Thoracic aorta (tissue), 2 donors: ENCODE measurements at regions not wholly inside any gene's neighbourhood (a gene's known extent, or its start where the extent isn't known, plus 50 kb on each side); places are given as distances from the start of the nearest gene placed in this dataset.
"Not testable (repeated sequence)": the region's sequence is repeated elsewhere in the genome, so short reads cannot be mapped to it uniquely, and the experiment has no call there.

Experiments used
- ATAC-seq: fragments of 150-250 bp; one replicate; pipeline ENCODE4 v1.8.0; 2017; ENCODE audit warnings: low read depth; ENCODE audit not compliant: insufficient number of reproducible peaks, low FRiP score
- DNase-seq: peaks from one replicate; pipeline ENCODE4 v3.0.0-alpha.2; 2020; ENCODE audit warnings: low spot score
- H3K27ac ChIP-seq, 2 donors: fragments of 200-600 bp; sonication (generic); 1 replicate in 1 of 2; 2 replicates in 1 of 2; pipeline ENCODE4 v1.5.1; 2016; ENCODE audit warnings: mild to moderate bottlenecking in 2 of 2, moderate library complexity in 2 of 2
- H3K27me3 ChIP-seq: fragments of 200-600 bp; sonication (generic); replicated peaks from 2 replicates; pipeline ENCODE4 v1.6.0; 2016; ENCODE audit warnings: mild to moderate bottlenecking; ENCODE audit not compliant: insufficient read depth
- H3K36me3 ChIP-seq: fragments of 200-600 bp; sonication (generic); one replicate; pipeline ENCODE4 v1.5.1; 2016
- H3K4me1 ChIP-seq, 2 donors: fragments of 200-600 bp; sonication (generic); 1 replicate in 1 of 2; 2 replicates in 1 of 2; pipeline versions ENCODE4 v1.5.1 to v1.6.0; 2016; ENCODE audit warnings: low read depth in 2 of 2, mild to moderate bottlenecking in 1 of 2; ENCODE audit not compliant: control insufficient read depth in 1 of 2
- H3K4me3 ChIP-seq: fragments of 200-600 bp; sonication (generic); 2 replicates; pipeline ENCODE4 v1.5.1; 2016; ENCODE audit warnings: mild to moderate bottlenecking
- H3K9me3 ChIP-seq: fragments of 200-600 bp; sonication (generic); 2 replicates; pipeline ENCODE4 v1.5.1; 2016
- TF ChIP-seq, protein P1 (sequence below): fragments of 200-600 bp; sonication (generic); IDR thresholded peaks from one replicate; pipeline ENCODE4 v1.5.1; 2019; ENCODE audit warnings: antibody characterized with exemption

DNA sequence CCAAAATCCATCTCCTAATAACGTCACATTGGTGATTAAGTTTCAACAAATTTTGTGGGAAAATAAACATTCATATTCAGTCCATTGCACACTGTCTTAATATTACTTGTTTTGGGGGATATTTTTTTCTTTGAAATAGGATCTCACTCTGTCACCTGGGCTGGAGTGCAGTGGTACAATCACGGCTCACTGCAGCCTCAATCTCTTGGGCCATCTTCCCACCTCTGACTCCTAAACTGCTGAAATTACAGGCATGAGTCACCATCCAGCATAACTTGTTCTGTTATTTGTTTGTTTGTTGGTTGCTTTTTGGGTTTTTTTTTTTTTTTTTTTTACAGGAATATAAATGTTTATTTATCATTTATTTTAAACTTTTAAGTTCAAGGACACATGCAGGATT, 556.1 kb upstream of the SLITRK6 start:
- no peak overlapping the region for H3K27ac ChIP-seq
- H3K9me3 ChIP-seq = no peaks in the 10 kb centered on the region
- ATAC-seq = no peak
- H3K27me3 ChIP-seq = no peaks in the 10 kb centered on the region
- no peaks in the 10 kb centered on the region for H3K36me3 ChIP-seq
- TF ChIP-seq, protein P1, sequence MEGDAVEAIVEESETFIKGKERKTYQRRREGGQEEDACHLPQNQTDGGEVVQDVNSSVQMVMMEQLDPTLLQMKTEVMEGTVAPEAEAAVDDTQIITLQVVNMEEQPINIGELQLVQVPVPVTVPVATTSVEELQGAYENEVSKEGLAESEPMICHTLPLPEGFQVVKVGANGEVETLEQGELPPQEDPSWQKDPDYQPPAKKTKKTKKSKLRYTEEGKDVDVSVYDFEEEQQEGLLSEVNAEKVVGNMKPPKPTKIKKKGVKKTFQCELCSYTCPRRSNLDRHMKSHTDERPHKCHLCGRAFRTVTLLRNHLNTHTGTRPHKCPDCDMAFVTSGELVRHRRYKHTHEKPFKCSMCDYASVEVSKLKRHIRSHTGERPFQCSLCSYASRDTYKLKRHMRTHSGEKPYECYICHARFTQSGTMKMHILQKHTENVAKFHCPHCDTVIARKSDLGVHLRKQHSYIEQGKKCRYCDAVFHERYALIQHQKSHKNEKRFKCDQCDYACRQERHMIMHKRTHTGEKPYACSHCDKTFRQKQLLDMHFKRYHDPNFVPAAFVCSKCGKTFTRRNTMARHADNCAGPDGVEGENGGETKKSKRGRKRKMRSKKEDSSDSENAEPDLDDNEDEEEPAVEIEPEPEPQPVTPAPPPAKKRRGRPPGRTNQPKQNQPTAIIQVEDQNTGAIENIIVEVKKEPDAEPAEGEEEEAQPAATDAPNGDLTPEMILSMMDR = no peak
- DNase-seq = no peak
- H3K4me1 ChIP-seq = no peaks in the 10 kb centered on the region
- no peak overlapping the region for H3K4me3 ChIP-seq

DNA sequence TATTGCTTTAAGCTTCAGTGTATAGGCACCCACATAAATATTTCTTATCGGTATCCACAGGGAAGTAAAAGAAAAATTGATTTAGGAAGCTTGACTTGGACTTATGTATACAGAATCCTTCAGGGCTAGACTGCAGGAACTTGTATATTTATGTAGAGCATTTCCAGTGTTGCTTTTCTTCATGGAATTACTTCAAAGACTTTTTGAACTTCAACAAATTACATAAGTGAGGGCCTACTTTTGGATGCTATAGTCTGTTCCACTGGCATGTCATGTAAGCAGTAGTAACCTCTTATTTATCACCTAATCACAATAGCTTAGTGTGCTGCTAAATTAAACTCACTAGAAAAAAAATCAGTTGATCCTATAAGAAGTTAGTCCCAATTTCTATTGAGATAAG, 557.9 kb upstream of the SLITRK6 start:
- Histone ChIP-seq H3K4me1 (no peaks in the 10 kb centered on the region), H3K4me3 (no peak overlapping the region), H3K36me3 (no peaks in the 10 kb centered on the region), H3K9me3 (no peaks in the 10 kb centered on the region), H3K27ac (no peak overlapping the region), H3K27me3 (no peaks in the 10 kb centered on the region)
- TF ChIP-seq, protein P1 = no peak
- ATAC-seq = no peak
- DNase-seq = no peak

DNA sequence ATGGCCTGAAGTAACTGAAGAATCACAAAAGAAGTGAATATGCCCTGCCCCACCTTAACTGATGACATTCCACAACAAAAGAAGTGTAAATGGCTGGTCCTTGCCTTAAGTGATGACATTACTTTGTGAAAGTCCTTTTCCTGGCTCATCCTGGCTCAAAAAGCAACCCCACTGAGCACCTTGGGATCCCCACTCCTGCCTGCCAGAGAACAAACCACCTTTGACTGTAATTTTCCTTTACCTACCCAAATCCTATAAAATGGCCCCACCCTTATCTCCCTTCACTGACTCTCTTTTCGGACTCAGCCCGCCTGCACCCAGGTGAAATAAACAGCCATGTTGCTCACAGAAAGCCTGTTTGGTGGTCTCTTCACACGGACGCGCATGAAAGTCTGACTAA, 564.5 kb upstream of the SLITRK6 start:
- not testable (repeated sequence) for H3K27me3 ChIP-seq, H3K9me3 ChIP-seq, H3K4me3 ChIP-seq, DNase-seq, H3K27ac ChIP-seq, ATAC-seq, H3K36me3 ChIP-seq, H3K4me1 ChIP-seq

DNA sequence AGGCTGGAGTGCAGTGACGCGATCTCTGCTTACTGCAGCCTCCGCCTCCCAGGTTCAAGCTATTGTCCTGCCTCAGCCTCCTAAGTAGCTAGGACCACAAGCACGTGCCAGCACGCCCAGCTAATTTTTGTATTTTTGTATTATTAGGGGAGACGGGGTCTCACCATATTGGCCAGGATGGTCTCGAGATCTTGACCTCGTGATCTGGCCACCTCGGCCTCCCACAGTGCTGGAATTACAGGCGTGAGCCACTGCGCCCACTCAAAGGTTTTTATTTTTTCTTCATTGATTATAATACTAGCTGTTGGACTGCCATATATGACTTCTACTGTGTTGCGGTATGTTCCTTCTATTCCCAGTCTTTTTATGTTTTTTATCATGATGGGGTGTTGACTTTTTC, 569.7 kb upstream of the SLITRK6 start:
- Histone ChIP-seq H3K27ac (no peak overlapping the region), H3K4me3 (no peak overlapping the region), H3K4me1 (no peaks in the 10 kb centered on the region), H3K36me3 (no peaks in the 10 kb centered on the region), H3K9me3 (no peaks in the 10 kb centered on the region), H3K27me3 (no peaks in the 10 kb centered on the region)
- ATAC-seq (no peak), DNase-seq (no peak)
- TF ChIP-seq, protein P1 = no peak

DNA sequence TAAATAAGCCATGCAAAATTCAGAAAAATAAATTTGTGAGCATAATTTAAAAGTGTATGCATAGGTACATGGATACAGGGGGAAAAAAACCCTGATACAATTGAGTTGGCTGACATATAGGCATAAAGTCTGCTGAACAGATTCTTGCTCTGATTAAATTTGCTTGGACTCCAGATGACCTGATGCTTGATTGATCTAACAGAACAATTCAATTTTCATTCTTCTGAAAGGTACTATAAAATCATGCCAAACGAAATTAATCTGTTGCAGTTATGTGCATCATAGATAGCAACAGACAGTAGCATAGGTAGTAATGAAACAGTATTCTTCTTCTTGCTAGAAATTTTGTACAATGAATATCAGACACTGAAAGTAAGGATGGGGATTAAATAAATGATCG, 578.2 kb upstream of the SLITRK6 start:
- TF ChIP-seq, protein P1 = no peak
- Histone ChIP-seq H3K27ac (no peak overlapping the region), H3K4me1 (no peaks in the 10 kb centered on the region), H3K9me3 (no peaks in the 10 kb centered on the region), H3K36me3 (no peaks in the 10 kb centered on the region), H3K4me3 (no peak overlapping the region), H3K27me3 (no peaks in the 10 kb centered on the region)
- ATAC-seq (no peak), DNase-seq (no peak)

DNA sequence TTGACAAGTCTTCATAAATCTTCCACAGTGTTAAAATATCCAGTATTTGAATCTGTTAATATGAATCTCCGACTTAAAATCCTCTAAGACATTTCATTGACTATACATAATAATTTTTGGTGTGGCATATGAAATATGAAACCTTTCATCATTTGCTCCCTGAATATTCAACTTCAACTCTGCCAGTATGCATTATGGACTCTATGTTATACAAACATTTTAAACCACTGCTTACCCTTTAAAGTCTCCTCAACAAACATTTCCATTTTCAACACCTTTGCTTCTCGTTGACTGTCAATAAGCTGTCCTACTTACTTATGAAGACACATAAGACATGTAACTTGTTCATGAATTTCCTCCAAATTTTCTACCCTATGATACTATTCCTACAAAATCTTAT, 579.4 kb upstream of the SLITRK6 start:
- no peaks in the 10 kb centered on the region for H3K36me3 ChIP-seq
- no peak overlapping the region for H3K27ac ChIP-seq
- H3K27me3 ChIP-seq = no peaks in the 10 kb centered on the region
- ATAC-seq (no peak), DNase-seq (no peak)
- no peaks in the 10 kb centered on the region for H3K4me1 ChIP-seq
- no peaks in the 10 kb centered on the region for H3K9me3 ChIP-seq
- TF ChIP-seq, protein P1 = no peak
- H3K4me3 ChIP-seq = no peak overlapping the region
